Lung (tissue), 11 donors: ENCODE measurements at regions not wholly inside any gene's neighbourhood (a gene's known extent, or its start where the extent isn't known, plus 50 kb on each side); places are given as distances from the start of the nearest gene placed in this dataset.
"Not testable (repeated sequence)": the region's sequence is repeated elsewhere in the genome, so short reads cannot be mapped to it uniquely, and the experiment has no call there.

Experiments used
- ATAC-seq: fragments of 200-7000 bp; cut with Tn5 transposase; one replicate; pipeline ENCODE4 v1.9.1; 2020; ENCODE audit warnings: moderate number of reproducible peaks; ENCODE audit not compliant: insufficient read depth, low FRiP score
- DNase-seq, 3 donors: peaks; one replicate each; pipeline ENCODE4 v3.0.0-alpha.2; 2013 to 2017
- H3K27ac ChIP-seq, 2 donors: one replicate each; pipeline ENCODE4 v1.5.1; 2013; ENCODE audit warnings: mild to moderate bottlenecking in 2 of 2, moderate library complexity in 2 of 2, control low read depth in 1 of 2, inconsistent platforms in 1 of 2, low read depth in 1 of 2, low read length in 1 of 2
- H3K27me3 ChIP-seq, 3 donors: one replicate each; pipeline ENCODE4 v1.5.1; 2013; ENCODE audit warnings: low read length in 2 of 3; ENCODE audit not compliant: control insufficient read depth in 3 of 3, insufficient read depth in 3 of 3
- H3K36me3 ChIP-seq, 4 donors: one replicate each; pipeline ENCODE4 v1.5.1; 2013; ENCODE audit warnings: low read length in 4 of 4, mild to moderate bottlenecking in 1 of 4, moderate library complexity in 1 of 4; ENCODE audit not compliant: control insufficient read depth in 4 of 4, insufficient read depth in 4 of 4
- H3K4me1 ChIP-seq, 5 donors: one replicate each; pipeline ENCODE4 v1.5.1; 2013; ENCODE audit warnings: low read length in 5 of 5, mild to moderate bottlenecking in 2 of 5, moderate library complexity in 1 of 5; ENCODE audit not compliant: control insufficient read depth in 5 of 5, insufficient read depth in 5 of 5
- H3K4me3 ChIP-seq: one replicate; pipeline ENCODE4 v1.5.1; 2013; ENCODE audit warnings: mild to moderate bottlenecking, control low read depth, moderate library complexity
- H3K9ac ChIP-seq, 2 donors: one replicate each; pipeline ENCODE4 v1.5.1; 2013; ENCODE audit warnings: low read length in 2 of 2, control low read depth in 1 of 2; ENCODE audit not compliant: insufficient read depth in 1 of 2
- H3K9me3 ChIP-seq, 4 donors: one replicate each; pipeline ENCODE4 v1.5.1; 2013; ENCODE audit warnings: low read length in 3 of 4, mild to moderate bottlenecking in 1 of 4, moderate library complexity in 1 of 4; ENCODE audit not compliant: control insufficient read depth in 4 of 4, insufficient read depth in 3 of 4
- CTCF ChIP-seq: IDR thresholded peaks from 2 replicates; pipeline ENCODE4 v1.5.1; 2012; ENCODE audit warnings: mild to moderate bottlenecking; ENCODE audit errors: control extremely low read depth, extremely low read depth
- WGBS, 2 donors: extraction: QIAGEN DNeasy Blood & Tissue Kit; methylation state at CpG; one replicate each; pipeline ENCODE4 v1.1.7; 2013; 5-methylcytosine and 5-hydroxymethylcytosine counted together
- donor health status: control.
- donor health status: control.
- donor health status: Bipolar disorder and iron deficiency.
- donor health status: healthy.
- donor health status: DM: yes; HTN: yes; CAD: no.

GRCh38 chr7:81394029-81394428 lies 375.8 kb downstream of the HGF start:
- 89% methylated on average over 2 of the region's 2 CpGs for WGBS, 2 donors
- no peak for TF ChIP-seq CTCF
- no peaks in the 10 kb centered on the region for H3K4me1 ChIP-seq
- H3K9me3 ChIP-seq = no peaks in the 10 kb centered on the region
- DNase-seq = no peak
- H3K9ac ChIP-seq = no peak overlapping the region
- H3K36me3 ChIP-seq = no peaks in the 10 kb centered on the region
- no peak overlapping the region for H3K27ac ChIP-seq
- H3K4me3 ChIP-seq = no peak overlapping the region
- no peak for ATAC-seq
- H3K27me3 ChIP-seq = no peaks in the 10 kb centered on the region

GRCh38 chr7:81393018-81393417 lies 376.8 kb downstream of the HGF start:
- H3K9me3 ChIP-seq = no peaks in the 10 kb centered on the region
- ATAC-seq (no peak), DNase-seq (no peak)
- no peak overlapping the region for H3K9ac ChIP-seq
- TF ChIP-seq CTCF = no peak
- no peaks in the 10 kb centered on the region for H3K27me3 ChIP-seq
- H3K4me1 ChIP-seq = no peaks in the 10 kb centered on the region
- WGBS, 2 donors = 87 to 93% methylated on average over 2 of the region's 2 CpGs
- no peak overlapping the region for H3K27ac ChIP-seq
- H3K4me3 ChIP-seq = no peak overlapping the region
- H3K36me3 ChIP-seq = no peaks in the 10 kb centered on the region

GRCh38 chr7:81385370-81385769 lies 384.5 kb downstream of the HGF start:
- ATAC-seq (no peak), DNase-seq (no peak)
- Histone ChIP-seq H3K27me3 (no peaks in the 10 kb centered on the region), H3K4me3 (no peak overlapping the region), H3K9ac (no peak overlapping the region), H3K4me1 (no peaks in the 10 kb centered on the region), H3K9me3 (no peaks in the 10 kb centered on the region), H3K27ac (no peak overlapping the region), H3K36me3 (no peaks in the 10 kb centered on the region)
- no peak for TF ChIP-seq CTCF
- WGBS, 2 donors = 88 to 96% methylated on average over 1 of the region's 1 CpG

GRCh38 chr7:81383846-81384245 lies 386.0 kb downstream of the HGF start:
- H3K9me3 ChIP-seq = no peaks in the 10 kb centered on the region
- H3K27me3 ChIP-seq = no peaks in the 10 kb centered on the region
- DNase-seq (no peak), ATAC-seq (no peak)
- no peaks in the 10 kb centered on the region for H3K36me3 ChIP-seq
- no peak for TF ChIP-seq CTCF
- no peak overlapping the region for H3K9ac ChIP-seq
- H3K4me3 ChIP-seq = no peak overlapping the region
- WGBS, 2 donors = 84 to 86% methylated on average over 2 of the region's 2 CpGs
- H3K27ac ChIP-seq = no peak overlapping the region
- no peaks in the 10 kb centered on the region for H3K4me1 ChIP-seq

GRCh38 chr7:81374641-81375040 lies 395.2 kb downstream of the HGF start:
- H3K36me3 ChIP-seq, DNase-seq, H3K27ac ChIP-seq, H3K4me3 ChIP-seq, H3K27me3 ChIP-seq, ATAC-seq, H3K9me3 ChIP-seq, H3K4me1 ChIP-seq, H3K9ac ChIP-seq: not testable (repeated sequence)
